ENCODE measurements at regions not wholly inside any gene's neighbourhood (a gene's known extent, or its start where the extent isn't known, plus 50 kb on each side); places are given as distances from the start of the nearest gene placed in this dataset.
"Not testable (repeated sequence)": the region's sequence is repeated elsewhere in the genome, so short reads cannot be mapped to it uniquely, and the experiment has no call there.

DNA sequence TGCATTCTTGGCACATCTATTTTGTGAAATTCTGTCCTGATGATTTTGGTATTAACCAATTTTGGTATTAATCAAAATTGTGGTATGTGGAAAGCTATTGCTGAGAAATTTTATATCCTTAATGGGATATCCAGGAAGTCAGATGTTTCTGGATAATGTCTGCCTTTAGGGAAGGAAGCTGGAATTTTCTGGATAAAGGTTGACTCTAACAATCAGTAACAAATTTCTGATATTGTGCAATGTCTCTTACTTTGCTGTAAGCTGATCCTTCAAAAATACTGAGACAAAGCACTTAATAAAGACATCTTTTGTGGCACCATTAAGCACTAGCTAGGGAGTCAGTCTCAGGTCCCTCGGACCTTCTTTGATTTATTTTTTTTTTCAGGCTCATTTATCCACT lies 100.8 kb upstream of the UGP2 start:
- no peak for DNase-seq

DNA sequence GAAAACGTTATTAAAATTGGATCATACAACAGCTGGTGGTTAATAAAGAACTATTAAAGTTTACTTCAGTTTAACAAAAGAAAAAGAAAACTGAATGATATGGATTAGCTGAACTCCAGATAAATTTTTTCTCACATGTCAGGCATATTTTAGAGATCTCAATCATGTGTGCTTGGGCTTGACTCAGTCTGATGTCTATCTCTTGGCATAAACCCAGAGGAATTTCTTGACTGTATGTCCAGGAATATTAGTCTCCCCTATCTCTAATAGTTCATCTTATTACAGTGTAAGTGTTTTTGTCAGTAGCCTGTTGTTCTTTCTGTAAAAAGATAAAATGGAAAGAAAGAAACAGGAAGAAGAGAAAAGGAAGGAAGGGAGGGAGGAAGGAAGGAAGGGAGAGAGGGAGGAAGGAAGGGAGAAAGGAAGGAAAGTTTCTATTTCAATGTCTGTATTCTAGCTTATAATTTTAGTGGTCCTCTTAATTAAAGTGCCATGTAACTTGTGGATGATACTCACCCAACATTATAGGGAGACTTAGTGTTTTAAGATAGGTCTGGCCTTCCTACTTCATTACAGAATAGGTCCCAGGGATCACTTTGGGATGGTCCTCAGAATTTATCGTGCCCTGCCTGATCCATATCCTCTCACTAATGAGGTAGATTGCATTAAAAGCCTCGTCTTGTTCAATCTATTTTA lies 99.7 kb upstream of the UGP2 start:
- no peak for DNase-seq

- no peak for DNase-seq
These were observed 99.1 kb upstream of the UGP2 start for GRCh38 chr2:63742580-63742976.

GRCh38 chr2:63743170-63743981 lies 98.3 kb upstream of the UGP2 start:
- DNase-seq: no peak

DNA sequence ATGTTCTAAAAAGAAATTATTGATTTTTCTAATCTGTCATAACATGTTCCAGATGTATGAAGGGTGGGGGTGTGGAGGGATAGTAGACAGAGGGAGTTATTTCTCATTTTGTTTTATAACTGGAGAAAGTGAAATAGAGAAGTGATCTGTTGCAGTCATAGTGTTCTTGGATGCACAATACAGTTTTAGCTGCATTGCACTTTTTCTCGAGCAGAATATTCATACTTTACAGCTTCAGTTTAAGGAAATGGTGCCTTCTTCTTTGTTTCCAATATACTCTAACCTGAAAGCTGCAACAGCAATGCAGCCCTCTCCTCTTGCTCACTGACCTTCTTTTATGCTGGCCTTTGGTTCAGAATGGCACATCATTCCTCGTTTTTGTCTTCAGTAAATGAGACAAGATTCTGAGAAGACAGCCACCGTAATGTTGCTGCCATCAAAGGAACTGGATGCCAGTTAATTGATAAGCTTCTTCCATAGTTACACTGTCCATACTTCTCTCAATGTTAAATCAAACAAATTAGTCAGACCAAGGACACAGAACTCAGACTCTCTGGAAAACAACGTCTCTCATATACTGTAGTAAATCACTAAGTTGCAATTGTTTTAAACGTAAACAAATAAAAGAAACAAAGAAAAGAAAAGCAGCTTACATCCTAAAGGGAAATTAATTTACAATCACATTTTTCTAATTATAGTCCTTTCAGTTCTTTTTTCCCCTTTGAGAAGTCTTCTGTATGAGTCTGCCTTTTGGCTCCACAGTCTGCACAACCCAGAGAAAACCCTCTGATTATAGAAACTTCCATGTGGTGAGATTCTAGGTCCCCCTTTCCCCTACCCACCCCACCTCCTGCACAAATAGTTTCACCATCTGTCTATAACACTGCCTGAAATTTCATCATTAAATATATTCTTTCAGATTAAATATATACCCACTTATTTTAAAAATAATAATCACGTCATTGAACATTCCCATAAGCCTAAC lies 97.4 kb upstream of the UGP2 start:
- DNase-seq: no peak

GRCh38 chr2:63746548-63746947 lies 95.1 kb upstream of the UGP2 start:
- not testable (repeated sequence) for DNase-seq

- no peak for DNase-seq
These were observed 89.8 kb upstream of the UGP2 start for GRCh38 chr2:63751901-63752300.

DNA sequence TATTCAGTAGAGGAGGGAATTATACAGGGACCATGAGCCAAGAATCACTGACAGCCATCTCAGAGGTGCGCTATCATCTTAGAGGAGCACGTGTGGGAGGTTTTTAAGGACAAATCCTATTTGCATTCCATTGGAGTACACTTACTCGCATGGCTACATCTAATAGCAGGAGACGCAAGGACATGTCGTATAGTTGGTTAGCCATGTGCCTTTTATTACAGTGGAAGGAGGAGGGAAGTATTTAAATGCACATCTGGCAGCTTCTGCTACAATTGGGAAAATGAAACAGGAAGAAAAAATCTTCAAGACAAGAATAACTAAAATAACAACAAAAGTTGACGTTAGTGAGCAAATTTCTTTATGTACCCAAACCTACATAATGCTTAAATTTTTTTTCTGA lies 86.5 kb upstream of the UGP2 start:
- DNase-seq: no peak

- DNase-seq: no peak
These were observed 85.7 kb upstream of the UGP2 start for GRCh38 chr2:63755965-63756364.

- no peak for DNase-seq
These were observed 78.2 kb upstream of the UGP2 start for GRCh38 chr2:63763391-63763941.

GRCh38 chr2:63764630-63765029 lies 77.1 kb upstream of the UGP2 start:
- no peak for DNase-seq

DNA sequence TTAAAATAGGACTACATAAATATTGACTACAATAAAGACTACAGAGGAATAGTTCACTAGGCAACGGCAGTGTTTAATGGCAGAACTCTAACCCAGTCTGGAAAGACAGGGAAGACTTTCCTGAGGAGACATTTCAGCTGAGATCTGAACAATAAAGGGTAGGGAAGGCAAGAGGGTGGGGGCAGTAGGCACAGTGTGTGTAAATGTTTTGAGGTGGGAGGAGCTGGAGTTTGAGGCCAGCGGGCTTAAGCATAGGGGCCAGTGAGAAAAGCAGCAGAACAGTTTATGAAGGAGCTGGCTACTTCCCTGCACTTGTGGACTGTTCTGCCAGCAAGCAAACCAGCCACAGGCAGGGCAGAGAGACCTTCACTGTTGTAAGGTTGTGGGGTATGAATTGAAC lies 76.6 kb upstream of the UGP2 start:
- no peak for DNase-seq

- no peak for DNase-seq
These were observed 74.4 kb upstream of the UGP2 start for GRCh38 chr2:63767307-63767706.

- DNase-seq: no peak
These were observed 73.6 kb upstream of the UGP2 start for GRCh38 chr2:63768051-63768450.

- DNase-seq: no peak
These were observed 71.8 kb upstream of the UGP2 start for GRCh38 chr2:63769915-63770314.

- no peak for DNase-seq
These were observed 69.6 kb upstream of the UGP2 start for GRCh38 chr2:63772061-63772460.

DNA sequence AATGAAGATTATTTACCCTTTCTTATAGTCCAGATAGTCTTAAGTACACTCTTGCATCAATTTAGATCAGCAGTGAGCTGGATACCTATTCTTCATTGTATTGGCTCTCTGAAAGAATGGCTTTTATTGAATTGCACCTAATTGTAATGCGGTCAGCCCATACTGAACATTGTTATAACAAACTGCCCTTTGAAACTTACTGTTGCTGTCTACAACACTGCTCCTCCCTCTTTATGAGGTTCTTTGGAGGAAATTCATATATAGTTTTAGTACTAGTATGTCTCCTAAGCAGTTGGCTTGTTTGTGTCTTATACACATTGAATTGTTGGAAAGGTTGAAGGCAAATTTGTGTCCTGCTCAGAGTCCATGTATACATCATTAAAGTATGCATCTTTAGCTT lies 66.5 kb upstream of the UGP2 start:
- no peak for DNase-seq

DNA sequence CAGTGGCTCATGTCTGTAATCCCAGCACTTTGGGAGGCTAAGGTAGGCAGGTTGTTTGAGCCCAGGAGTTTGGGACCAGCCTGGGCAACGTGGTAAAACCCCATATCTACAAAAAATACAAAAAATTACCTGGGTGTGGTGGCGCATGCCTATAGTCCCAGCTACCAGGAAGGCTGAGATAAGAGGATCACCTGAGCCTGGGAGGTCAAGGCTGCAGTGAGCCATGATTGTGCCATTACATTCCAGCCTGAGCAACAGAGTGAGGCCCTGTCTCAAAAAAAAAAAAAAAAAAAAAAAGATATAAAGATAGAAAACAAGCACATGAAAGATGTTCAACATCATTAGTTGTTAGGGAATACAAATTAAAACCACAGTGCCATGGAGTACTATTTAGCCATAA lies 65.3 kb upstream of the UGP2 start:
- no peak for DNase-seq

- no peak for DNase-seq
These were observed 63.9 kb upstream of the UGP2 start for GRCh38 chr2:63777816-63778215.

DNA sequence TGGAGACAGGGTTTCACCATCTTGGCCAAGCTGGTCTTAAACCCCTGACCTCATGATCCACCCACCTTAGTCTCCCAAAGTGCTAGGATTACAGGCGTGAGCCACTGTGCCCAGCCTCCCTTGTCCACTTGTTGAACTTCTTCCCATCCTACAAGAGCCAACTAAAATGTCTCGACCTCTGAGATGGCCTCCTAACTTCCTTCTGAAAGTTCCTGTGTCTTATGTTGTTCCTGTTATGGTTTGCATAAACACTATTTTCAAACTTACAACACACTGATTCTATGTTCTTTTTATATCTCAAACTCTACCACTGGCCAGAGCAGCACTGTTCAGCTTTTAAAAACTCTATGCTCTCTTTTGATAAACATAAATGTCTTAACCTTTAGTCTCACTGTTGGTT lies 63.3 kb upstream of the UGP2 start:
- DNase-seq: no peak

- DNase-seq: no peak
These were observed 61.1 kb upstream of the UGP2 start for GRCh38 chr2:63780518-63781155.

GRCh38 chr2:63784461-63784860 lies 57.2 kb upstream of the UGP2 start:
- DNase-seq: no peak

DNA sequence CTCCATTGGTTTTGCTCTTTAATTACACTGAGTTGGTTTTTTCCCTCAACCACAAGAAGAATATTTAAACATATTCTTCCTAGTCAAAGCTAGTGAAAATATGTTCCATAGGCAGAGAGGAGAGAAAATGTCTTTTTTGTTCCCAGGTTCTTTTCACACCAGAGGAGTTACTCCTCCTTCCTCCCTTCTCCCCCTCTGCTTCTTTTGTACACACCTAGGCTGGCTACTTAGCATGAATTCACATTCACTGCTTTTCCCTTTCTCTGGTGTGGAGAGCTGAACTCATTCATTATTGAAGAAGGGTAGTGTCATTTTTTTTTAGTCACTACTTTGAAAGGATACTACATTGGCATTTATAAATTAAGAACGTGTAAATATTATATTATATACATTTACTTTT lies 56.6 kb upstream of the UGP2 start:
- DNase-seq: no peak
